GM12872 (cell line): ENCODE measurements at regions not wholly inside any gene's neighbourhood (a gene's known extent, or its start where the extent isn't known, plus 50 kb on each side); places are given as distances from the start of the nearest gene placed in this dataset.

ENCODE experiments used
- CTCF ChIP-seq: IDR thresholded peaks from 3 replicates; pipeline ENCODE4 v1.5.1; 2011; ENCODE audit warnings: low read depth, mild to moderate bottlenecking, low read length, moderate library complexity; ENCODE audit not compliant: insufficient read depth

- no peak for TF ChIP-seq CTCF
These were observed 172.4 kb downstream of the PHETA1 start for GRCh38 chr12:111196532-111196931.

DNA sequence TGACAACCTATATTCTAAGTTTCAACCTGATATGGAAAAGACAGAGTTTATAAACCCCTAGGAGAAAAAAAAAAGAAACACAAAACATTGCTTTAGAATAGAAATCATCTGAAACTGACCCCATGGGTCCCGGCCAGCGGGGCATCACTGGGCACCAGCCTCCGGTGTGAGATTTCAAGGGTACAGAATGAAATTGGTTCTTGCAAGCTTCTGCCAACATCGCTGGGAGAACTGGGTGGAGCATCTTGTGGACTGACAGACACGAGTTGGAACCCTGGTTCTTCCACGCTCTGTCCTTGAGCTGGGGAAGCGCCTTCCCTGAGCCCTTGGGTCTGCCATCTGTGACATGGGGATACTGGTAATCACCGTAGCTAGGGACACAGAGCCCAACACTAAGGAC, 173.6 kb downstream of the PHETA1 start:
- no peak for TF ChIP-seq CTCF

DNA sequence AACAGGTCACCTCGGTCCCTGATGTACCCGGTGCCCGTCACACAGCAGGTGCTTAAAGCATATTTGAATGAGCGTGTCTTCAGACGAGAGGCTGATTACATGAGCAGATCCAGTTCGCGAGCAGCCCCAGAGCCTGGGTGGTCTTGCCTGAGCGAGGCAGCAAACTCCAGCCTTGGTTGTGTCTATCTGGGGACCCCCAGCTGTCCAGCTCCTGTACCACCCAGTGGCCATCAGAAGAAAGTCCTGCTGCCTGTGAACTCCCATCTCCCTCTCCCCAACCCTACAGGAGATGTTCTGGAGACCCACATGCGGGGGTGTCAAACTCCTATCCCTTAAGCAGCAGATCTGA, 174.2 kb downstream of the PHETA1 start:
- TF ChIP-seq CTCF, result no peak

DNA sequence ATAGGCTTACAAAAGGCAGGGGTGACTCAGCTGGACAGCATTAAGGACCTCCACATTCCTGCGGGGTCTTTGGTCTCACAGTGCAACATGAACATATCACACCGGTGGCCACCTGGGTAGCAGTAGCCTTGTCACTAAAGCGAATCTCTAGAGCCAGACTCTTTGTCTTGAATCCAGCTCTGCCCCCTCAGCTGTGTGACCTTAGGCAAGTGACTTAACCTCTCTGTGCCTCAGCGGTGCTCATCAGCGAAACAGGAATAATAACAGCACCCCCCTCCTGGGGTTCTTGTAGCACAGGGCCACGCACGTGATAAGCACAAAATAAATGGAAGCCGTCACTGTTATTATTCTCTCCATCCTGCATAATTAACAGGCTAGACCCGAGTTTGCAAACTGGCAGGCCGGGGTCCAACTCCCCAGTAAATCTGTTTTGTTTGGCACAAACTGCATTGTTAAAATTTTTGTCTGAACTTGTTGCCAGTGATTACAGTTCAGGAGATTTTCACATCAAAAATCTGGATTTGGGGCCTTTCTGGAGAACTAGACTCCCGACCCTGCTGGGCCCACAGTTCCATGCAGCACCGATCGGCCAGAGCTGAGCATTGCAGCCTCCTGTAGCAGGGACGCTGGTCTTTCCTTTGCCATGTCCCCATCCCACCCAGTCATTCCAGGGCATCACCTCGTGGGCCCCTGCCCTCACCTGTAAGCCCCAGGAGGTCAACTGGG, 174.8 kb downstream of the PHETA1 start:
- no peak for TF ChIP-seq CTCF

DNA sequence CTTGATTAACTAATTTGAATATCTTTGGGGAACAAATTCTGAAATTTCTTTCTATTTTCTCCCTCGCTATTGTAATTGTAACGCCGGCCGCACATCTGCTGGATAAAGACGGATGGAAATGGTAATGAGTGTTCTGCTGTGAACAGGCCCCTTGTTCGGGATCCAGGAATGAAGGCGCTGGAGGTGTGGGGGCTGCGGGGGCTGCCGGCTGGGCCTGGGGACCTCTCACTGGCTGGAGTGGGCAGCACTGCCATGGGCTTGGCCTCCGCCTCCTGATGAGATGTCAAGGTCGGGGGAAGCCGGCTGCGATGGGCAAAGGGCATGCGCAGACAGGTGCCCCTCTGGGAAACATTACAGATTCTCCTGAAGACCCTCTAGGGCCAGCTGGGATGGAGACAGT, 175.4 kb downstream of the PHETA1 start:
- TF ChIP-seq CTCF, result no peak

DNA sequence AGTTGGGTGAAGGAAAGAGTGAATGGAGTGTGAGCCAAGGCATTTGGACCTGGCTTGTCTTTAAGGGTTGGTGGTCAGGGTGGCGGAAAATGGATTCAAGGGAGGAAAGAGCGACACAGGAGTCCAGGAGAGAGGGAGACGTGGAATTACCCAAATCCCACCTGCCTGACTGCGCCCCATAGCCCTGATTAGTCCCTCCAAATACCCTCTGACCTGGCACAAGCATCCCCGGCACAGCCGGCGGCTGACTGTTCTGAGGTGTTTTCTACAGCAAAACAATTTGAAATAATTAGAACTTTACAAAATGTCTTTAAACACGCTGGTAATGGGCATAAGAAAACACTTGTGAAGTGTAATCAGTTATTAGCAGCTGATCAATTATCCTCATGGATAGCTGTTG, 175.8 kb downstream of the PHETA1 start:
- no peak for TF ChIP-seq CTCF

GRCh38 chr12:111192647-111193046, 176.2 kb downstream of the PHETA1 start:
- TF ChIP-seq CTCF, result no peak
